Prostate gland (tissue), 2 donors: ENCODE measurements at regions not wholly inside any gene's neighbourhood (a gene's known extent, or its start where the extent isn't known, plus 50 kb on each side); places are given as distances from the start of the nearest gene placed in this dataset.

ENCODE experiments used
- DNase-seq: peaks from one replicate; pipeline ENCODE4 v3.0.0-alpha.2; 2019; ENCODE audit warnings: low spot score
- H3K27ac ChIP-seq, 2 donors: fragments of 200-600 bp; sonication (generic); 2 replicates each; pipeline ENCODE4 v1.5.1; 2017 to 2019
- H3K27me3 ChIP-seq: fragments of 200-600 bp; sonication (generic); replicated peaks from 2 replicates; pipeline ENCODE4 v1.5.1; 2019; ENCODE audit not compliant: insufficient read depth
- H3K36me3 ChIP-seq, 2 donors: fragments of 200-600 bp; sonication (generic); 1 replicate in 1 of 2; 2 replicates in 1 of 2; pipeline versions ENCODE4 v1.5.1 to v1.8.1; 2017 to 2019
- H3K4me1 ChIP-seq: fragments of 200-600 bp; sonication (generic); replicated peaks from 2 replicates; pipeline ENCODE4 v1.5.1; 2019
- H3K4me3 ChIP-seq, 2 donors: fragments of 200-600 bp; sonication (generic); 2 replicates each; pipeline ENCODE4 v1.5.1; 2017 to 2019
- H3K9me3 ChIP-seq: fragments of 200-600 bp; sonication (generic); 2 replicates; pipeline ENCODE4 v1.5.1; 2017
- POLR2A ChIP-seq: fragments of 450-650 bp; IDR thresholded peaks from one replicate; pipeline ENCODE4 v1.6.1; 2016; ENCODE audit warnings: antibody characterized with exemption, mild to moderate bottlenecking
- POLR2AphosphoS5 ChIP-seq: sonication (generic); formaldehyde crosslinking; IDR thresholded peaks from one replicate; pipeline ENCODE4 v1.6.1; 2017; ENCODE audit warnings: antibody characterized with exemption
- WGBS: methylation state at CpG from one replicate; pipeline ENCODE4 v1.1.5; 2018; 5-methylcytosine and 5-hydroxymethylcytosine counted together
- intact Hi-C: fragments of 100-400 bp; cut with DNase I; formaldehyde crosslinking; loops from one replicate; pipeline ENCODE4 v1.14.2; 2022
- TF ChIP-seq, protein P1 (sequence below), 4 experiments: fragments of 200-600 bp in 2 of 4; fragments of 450-650 bp in 2 of 4; sonication (generic) in 2 of 4; IDR thresholded peaks; 1 replicate in 3 of 4; 2 replicates in 1 of 4; pipeline ENCODE4 v1.5.1; 2016 to 2019; ENCODE audit warnings: antibody characterized with exemption in 4 of 4, mild to moderate bottlenecking in 2 of 4, moderate library complexity in 2 of 4

DNA sequence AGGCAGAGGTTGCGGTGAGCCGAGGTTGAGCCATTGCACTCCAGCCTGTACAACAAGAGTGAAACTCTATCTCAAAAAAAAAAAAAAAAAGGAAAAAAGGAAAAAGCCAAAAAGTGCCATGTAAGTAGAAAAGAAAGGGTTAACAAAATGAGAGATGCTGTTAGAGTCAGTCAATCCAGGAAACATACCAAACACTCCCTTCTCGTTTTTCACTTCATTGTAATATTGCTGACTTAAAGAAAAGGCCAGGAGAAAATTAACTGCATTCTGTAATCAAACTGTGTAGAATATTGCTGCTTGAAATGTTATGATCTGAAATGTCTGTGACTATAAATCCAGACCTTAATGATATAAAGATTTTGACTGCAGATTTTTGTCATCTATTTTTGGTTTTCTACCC, 379.1 kb downstream of the ENC1 start:
- H3K36me3 ChIP-seq, result no peaks in the 10 kb centered on the region
- H3K4me1 ChIP-seq, result no peaks in the 10 kb centered on the region
- TF ChIP-seq POLR2AphosphoS5, result no peak
- no peaks in the 10 kb centered on the region for H3K9me3 ChIP-seq
- H3K4me3 ChIP-seq, result no peak overlapping the region
- no peak overlapping the region for H3K27ac ChIP-seq
- DNase-seq, result no peak
- intact Hi-C loops, result no loop called here
- H3K27me3 ChIP-seq, result no peaks in the 10 kb centered on the region
- 58% methylated on average over 3 of the region's 3 CpGs for WGBS

DNA sequence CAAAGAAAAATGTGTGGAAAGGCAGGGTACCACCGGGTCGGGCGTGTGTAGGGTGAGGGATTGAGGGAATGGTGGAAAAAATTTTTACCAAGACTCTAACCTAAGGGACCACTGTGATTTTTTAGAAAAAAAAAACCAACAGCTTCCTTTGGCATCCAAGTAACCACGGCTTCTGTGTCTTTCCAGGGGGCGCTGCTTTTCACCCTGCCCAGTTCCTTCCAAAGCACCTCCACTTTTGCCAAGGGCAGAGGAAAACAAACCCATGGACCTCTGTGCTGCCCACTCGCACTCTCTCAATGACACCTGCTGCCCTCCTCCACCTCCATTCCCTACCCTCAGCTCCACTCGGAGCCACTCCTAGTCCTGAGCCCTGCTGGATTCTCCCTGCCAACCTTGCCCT, 381.0 kb downstream of the ENC1 start:
- no peak for DNase-seq
- intact Hi-C loops, result no loop called here
- Histone ChIP-seq H3K4me1 (no peaks in the 10 kb centered on the region), H3K27ac (no peak overlapping the region), H3K9me3 (no peaks in the 10 kb centered on the region), H3K36me3 (no peaks in the 10 kb centered on the region), H3K27me3 (no peaks in the 10 kb centered on the region), H3K4me3 (no peak overlapping the region)
- WGBS, result 84% methylated on average over 7 of the region's 7 CpGs
- TF ChIP-seq POLR2A, result no peak
- TF ChIP-seq POLR2AphosphoS5, result no peak
- TF ChIP-seq, protein P1, sequence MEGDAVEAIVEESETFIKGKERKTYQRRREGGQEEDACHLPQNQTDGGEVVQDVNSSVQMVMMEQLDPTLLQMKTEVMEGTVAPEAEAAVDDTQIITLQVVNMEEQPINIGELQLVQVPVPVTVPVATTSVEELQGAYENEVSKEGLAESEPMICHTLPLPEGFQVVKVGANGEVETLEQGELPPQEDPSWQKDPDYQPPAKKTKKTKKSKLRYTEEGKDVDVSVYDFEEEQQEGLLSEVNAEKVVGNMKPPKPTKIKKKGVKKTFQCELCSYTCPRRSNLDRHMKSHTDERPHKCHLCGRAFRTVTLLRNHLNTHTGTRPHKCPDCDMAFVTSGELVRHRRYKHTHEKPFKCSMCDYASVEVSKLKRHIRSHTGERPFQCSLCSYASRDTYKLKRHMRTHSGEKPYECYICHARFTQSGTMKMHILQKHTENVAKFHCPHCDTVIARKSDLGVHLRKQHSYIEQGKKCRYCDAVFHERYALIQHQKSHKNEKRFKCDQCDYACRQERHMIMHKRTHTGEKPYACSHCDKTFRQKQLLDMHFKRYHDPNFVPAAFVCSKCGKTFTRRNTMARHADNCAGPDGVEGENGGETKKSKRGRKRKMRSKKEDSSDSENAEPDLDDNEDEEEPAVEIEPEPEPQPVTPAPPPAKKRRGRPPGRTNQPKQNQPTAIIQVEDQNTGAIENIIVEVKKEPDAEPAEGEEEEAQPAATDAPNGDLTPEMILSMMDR (IDR thresholded peaks at IDR 0.05), result no peak

- H3K27ac ChIP-seq, result no peak overlapping the region
- H3K27me3 ChIP-seq, result no peaks in the 10 kb centered on the region
- H3K4me3 ChIP-seq, result no peak overlapping the region
- TF ChIP-seq POLR2A, result no peak
- intact Hi-C loops, result no loop called here
- H3K4me1 ChIP-seq, result no peaks in the 10 kb centered on the region
- H3K36me3 ChIP-seq, result no peaks in the 10 kb centered on the region
- DNase-seq, result no peak
- H3K9me3 ChIP-seq, result no peaks in the 10 kb centered on the region
These were observed 382.2 kb downstream of the ENC1 start for GRCh38 chr5:74258314-74258665.

GRCh38 chr5:74257645-74258313, 382.7 kb downstream of the ENC1 start:
- intact Hi-C loops, result no loop called here
- 11% methylated on average over 6 of the region's 6 CpGs for WGBS
- DNase-seq, result peak; percentile 21
- Histone ChIP-seq H3K4me1 (no peaks in the 10 kb centered on the region), H3K9me3 (no peaks in the 10 kb centered on the region), H3K27ac (no peak overlapping the region), H3K4me3 (no peak overlapping the region), H3K27me3 (no peaks in the 10 kb centered on the region), H3K36me3 (no peaks in the 10 kb centered on the region)
- TF ChIP-seq POLR2A, result no peak
- TF ChIP-seq, protein P1 (IDR thresholded peaks at IDR 0.05), result no peak
- peak; percentile 42 for TF ChIP-seq POLR2AphosphoS5

DNA sequence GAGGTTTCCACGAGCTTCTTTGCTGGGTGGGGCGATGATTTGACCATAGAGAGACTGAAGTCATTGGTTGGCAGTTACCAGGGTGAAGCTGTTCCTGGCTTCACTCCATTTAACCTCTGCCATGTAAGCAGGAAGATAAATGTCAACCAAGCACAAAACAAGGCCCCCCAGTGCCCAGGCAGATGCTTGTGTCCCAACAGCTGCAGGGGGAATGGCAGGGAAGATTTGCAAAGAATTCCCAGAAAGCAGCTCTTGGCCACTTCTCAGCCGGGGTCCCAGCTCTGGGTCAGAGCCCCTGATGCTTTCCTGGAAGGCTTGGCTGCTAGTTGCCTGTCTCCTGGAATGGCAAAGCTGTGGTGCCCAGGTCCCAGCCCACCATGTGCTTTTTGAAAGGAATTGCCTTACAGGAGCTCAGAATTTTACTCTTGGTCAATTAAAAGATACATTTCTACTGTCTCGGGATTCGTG, 383.4 kb downstream of the ENC1 start:
- 64% methylated on average over 5 of the region's 5 CpGs for WGBS
- H3K27me3 ChIP-seq, result no peaks in the 10 kb centered on the region
- no peak for DNase-seq
- intact Hi-C loops, result no loop called here
- TF ChIP-seq POLR2AphosphoS5 (no peak), POLR2A (no peak)
- TF ChIP-seq, protein P1 (IDR thresholded peaks at IDR 0.05), result no peak
- no peaks in the 10 kb centered on the region for H3K9me3 ChIP-seq
- no peaks in the 10 kb centered on the region for H3K36me3 ChIP-seq
- H3K4me3 ChIP-seq, result no peak overlapping the region
- no peaks in the 10 kb centered on the region for H3K4me1 ChIP-seq
- H3K27ac ChIP-seq, result no peak overlapping the region

- Histone ChIP-seq H3K4me3 (no peak overlapping the region), H3K4me1 (no peaks in the 10 kb centered on the region), H3K9me3 (no peaks in the 10 kb centered on the region), H3K36me3 (no peaks in the 10 kb centered on the region), H3K27ac (no peak overlapping the region), H3K27me3 (no peaks in the 10 kb centered on the region)
- TF ChIP-seq, protein P1 (IDR thresholded peaks at IDR 0.05), result no peak
- no peak for TF ChIP-seq POLR2A
- no peak for TF ChIP-seq POLR2AphosphoS5
- DNase-seq, result no peak
- intact Hi-C loops, result no loop called here
- 95% methylated on average over 6 of the region's 6 CpGs for WGBS
These were observed 384.7 kb downstream of the ENC1 start for GRCh38 chr5:74255692-74256392.
